ENCODE measurements at regions not wholly inside any gene's neighbourhood (a gene's known extent, or its start where the extent isn't known, plus 50 kb on each side); places are given as distances from the start of the nearest gene placed in this dataset.
A peak's percentile ranks its signal among the peaks of the same experiment; 100 is the strongest.

DNA sequence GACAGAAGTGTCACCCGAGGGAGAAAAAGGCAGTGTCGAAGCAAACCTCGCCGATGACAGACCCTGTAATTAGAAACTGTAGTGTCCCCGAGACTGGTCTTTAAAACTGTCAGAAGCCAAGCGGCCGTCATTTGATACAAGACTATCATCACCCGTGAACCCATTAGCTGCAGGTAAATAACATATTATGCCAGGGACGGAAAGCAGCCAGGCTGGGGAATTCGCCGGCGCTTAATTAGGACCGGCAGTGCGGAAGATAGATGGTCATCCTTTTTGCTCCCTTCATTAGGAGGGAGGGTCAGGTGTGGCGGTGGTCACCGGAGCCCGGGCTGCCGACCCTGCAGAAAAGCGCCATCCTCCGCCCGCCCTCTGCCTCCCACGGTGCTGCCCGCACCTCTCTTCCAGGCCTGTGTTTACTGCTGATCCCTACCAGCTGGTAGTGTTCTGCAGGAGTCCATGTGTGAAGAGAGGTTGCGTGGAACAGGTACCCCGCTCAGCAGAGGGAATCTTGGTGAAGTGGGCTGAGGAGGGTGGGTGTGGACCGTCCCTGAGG lies 109.4 kb upstream of the GSE1 start:
- H3K79me2 ChIP-seq (ENCODE audit: insufficient read depth, low read length): no peaks in the 10 kb centered on the region
- no peak overlapping the region; the same call in 1 of the 2 replicates for H3K14ac ChIP-seq (ENCODE audit: insufficient read depth, low read length)
- Mint-ChIP-seq H3K9me3 (no peaks in the 10 kb centered on the region), H3K36me3 (ENCODE audit: insufficient read depth in 1 of 3, low read depth in 3 of 3) (peaks cover 0 to 2% (median 0%) of the 10 kb centered on the region in 3 experiments; a peak in 2 of 7 replicates), H3K4me1 (peaks cover 19 to 31% of the 10 kb centered on the region in 2 experiments), H3K4me3 (no peak overlapping the region), H3K27me3 (ENCODE audit: low read depth) (peaks cover 8% of the 10 kb centered on the region), H3K27ac (0 out of 7 replicates have a peak overlapping the region, but pooled peaks of 1 of the 3 experiments have one; percentile 60)
- H2BK5ac ChIP-seq (ENCODE audit: insufficient read length, low read length): no peak overlapping the region
- H4K20me1 ChIP-seq (ENCODE audit: control insufficient read depth, insufficient read depth, insufficient read length): no peaks in the 10 kb centered on the region
- H3K4me1 ChIP-seq (ENCODE audit: insufficient read depth, low read length): peaks cover 7% of the 10 kb centered on the region; the same call in 1 of the 2 replicates
- no peak overlapping the region for H3K9ac ChIP-seq (ENCODE audit: extremely low read depth, insufficient read length, low read length)
- no peak overlapping the region for H2AK5ac ChIP-seq (ENCODE audit: insufficient read length, low read length)
- H2BK15ac ChIP-seq (ENCODE audit: low read depth, low read length): no peak overlapping the region
- H3K4ac ChIP-seq (ENCODE audit: low read depth, low read length): no peak overlapping the region
- no peak overlapping the region for H3K4me2 ChIP-seq (ENCODE audit: insufficient read depth, insufficient read length, low read length)
- no peak overlapping the region for H3T11ph ChIP-seq (ENCODE audit: low read length)
- no peak overlapping the region for H2BK20ac ChIP-seq (ENCODE audit: low read depth, low read length, poor library complexity, severe bottlenecking)
- no peak overlapping the region for H4K5ac ChIP-seq (ENCODE audit: insufficient read length, low read depth, low read length)
- H2AFZ ChIP-seq (ENCODE audit: low read length): no peak overlapping the region
- H4K8ac ChIP-seq (replicated peaks; ENCODE audit: insufficient read length, low read depth, low read length): no peak overlapping the region
- H2BK120ac ChIP-seq (ENCODE audit: low read depth, low read length, poor library complexity, severe bottlenecking): no peak overlapping the region
- WGBS (ENCODE audit: extremely low coverage, insufficient read length, low lambda C conversion rate): no CpG with 5 or more reads among the region's 26 CpGs
- no peak overlapping the region for H4K91ac ChIP-seq (ENCODE audit: insufficient read length, low read depth, low read length)
- H3K79me1 ChIP-seq (ENCODE audit: insufficient read depth, low read depth, low read length, poor library complexity, severe bottlenecking): no peaks in the 10 kb centered on the region
- H2BK12ac ChIP-seq (ENCODE audit: insufficient read length, low read depth, low read length): no peak overlapping the region
- H3K27ac ChIP-seq (ENCODE audit: insufficient read length, low read depth, low read length): no peak overlapping the region
- H3K56ac ChIP-seq (ENCODE audit: insufficient read length, low read depth, low read length): no peak overlapping the region
- no peaks in the 10 kb centered on the region for H3K23me2 ChIP-seq (ENCODE audit: insufficient read length, low read depth, low read length, poor library complexity, severe bottlenecking)
- no peak for DNase-seq
- TF ChIP-seq, protein P1, sequence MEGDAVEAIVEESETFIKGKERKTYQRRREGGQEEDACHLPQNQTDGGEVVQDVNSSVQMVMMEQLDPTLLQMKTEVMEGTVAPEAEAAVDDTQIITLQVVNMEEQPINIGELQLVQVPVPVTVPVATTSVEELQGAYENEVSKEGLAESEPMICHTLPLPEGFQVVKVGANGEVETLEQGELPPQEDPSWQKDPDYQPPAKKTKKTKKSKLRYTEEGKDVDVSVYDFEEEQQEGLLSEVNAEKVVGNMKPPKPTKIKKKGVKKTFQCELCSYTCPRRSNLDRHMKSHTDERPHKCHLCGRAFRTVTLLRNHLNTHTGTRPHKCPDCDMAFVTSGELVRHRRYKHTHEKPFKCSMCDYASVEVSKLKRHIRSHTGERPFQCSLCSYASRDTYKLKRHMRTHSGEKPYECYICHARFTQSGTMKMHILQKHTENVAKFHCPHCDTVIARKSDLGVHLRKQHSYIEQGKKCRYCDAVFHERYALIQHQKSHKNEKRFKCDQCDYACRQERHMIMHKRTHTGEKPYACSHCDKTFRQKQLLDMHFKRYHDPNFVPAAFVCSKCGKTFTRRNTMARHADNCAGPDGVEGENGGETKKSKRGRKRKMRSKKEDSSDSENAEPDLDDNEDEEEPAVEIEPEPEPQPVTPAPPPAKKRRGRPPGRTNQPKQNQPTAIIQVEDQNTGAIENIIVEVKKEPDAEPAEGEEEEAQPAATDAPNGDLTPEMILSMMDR (conservative IDR thresholded peaks at IDR 0.05): no peak
- H3K27me3 ChIP-seq (ENCODE audit: insufficient read depth, low read length): no peaks in the 10 kb centered on the region
- H3K23ac ChIP-seq (ENCODE audit: insufficient read length, low read depth, low read length): no peak overlapping the region
- no peaks in the 10 kb centered on the region for H3K9me3 ChIP-seq (ENCODE audit: control insufficient read depth, low read depth, low read length)
- no peak overlapping the region for H3K18ac ChIP-seq (ENCODE audit: insufficient read length, low read depth, low read length)

All from H9 (cell line).